Glomerular visceral epithelial cell (primary cell): ENCODE measurements at regions not wholly inside any gene's neighbourhood (a gene's known extent, or its start where the extent isn't known, plus 50 kb on each side); places are given as distances from the start of the nearest gene placed in this dataset.
"Not testable (repeated sequence)": the region's sequence is repeated elsewhere in the genome, so short reads cannot be mapped to it uniquely, and the experiment has no call there.

Experiments used
- DNase-seq: peaks from one replicate; pipeline ENCODE4 v3.0.0-alpha.2; 2016; ENCODE audit errors: extremely low spot score

GRCh38 chr7:110382736-110383135 is 708.2 kb upstream of the LRRN3 start:
- no peak for DNase-seq

- peak; percentile 10 for DNase-seq
These were observed 704.9 kb upstream of the LRRN3 start for GRCh38 chr7:110386006-110386405.

GRCh38 chr7:110386913-110387312 is 704.0 kb upstream of the LRRN3 start:
- DNase-seq, result peak; percentile 86

- no peak for DNase-seq
These were observed 703.2 kb upstream of the LRRN3 start for GRCh38 chr7:110387689-110388088.

- no peak for DNase-seq
These were observed 702.5 kb upstream of the LRRN3 start for GRCh38 chr7:110388457-110388856.

- DNase-seq, result no peak
These were observed 694.9 kb upstream of the LRRN3 start for GRCh38 chr7:110396021-110396420.

GRCh38 chr7:110397927-110398660 is 692.8 kb upstream of the LRRN3 start:
- no peak for DNase-seq

GRCh38 chr7:110399421-110399820 is 691.5 kb upstream of the LRRN3 start:
- no peak for DNase-seq

- no peak for DNase-seq
These were observed 690.5 kb upstream of the LRRN3 start for GRCh38 chr7:110400411-110400810.

DNA sequence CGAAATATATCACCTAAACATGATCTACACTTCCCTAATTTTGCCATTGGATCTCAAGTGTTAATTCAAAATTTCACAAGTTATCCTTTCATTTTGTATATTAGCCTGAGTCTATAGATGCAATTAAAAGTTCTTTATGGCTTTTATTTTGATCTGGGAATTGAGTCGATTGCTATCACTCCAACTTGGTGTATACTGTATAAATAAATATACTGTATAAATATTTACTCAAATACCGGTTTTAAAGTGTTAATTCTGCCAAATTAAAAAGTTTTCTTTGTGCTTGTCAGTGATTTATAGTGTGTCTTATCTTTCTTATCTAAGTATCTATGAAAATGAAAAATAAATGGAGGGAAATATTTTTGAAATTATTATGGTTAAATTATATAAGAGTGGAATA is 683.7 kb upstream of the LRRN3 start:
- no peak for DNase-seq

DNA sequence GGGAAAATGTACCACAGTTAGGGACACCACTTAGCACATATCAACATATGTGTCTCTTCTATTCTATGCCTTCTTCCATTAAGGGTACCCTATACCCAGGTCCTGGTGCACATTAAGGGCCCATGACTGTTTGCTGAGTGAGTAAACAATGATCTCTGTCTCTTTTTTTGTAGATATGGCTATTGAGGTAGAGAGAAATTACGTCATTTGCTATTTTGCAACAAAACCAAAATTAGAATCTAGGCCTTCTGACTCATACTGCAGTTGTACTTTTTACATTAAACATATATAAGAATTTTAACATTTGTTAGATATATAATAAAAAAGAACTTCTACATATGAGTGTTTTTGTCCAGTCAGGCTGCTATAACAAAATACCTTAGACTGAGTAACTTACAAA is 683.2 kb upstream of the LRRN3 start:
- DNase-seq, result no peak

- DNase-seq, result no peak
These were observed 678.3 kb upstream of the LRRN3 start for GRCh38 chr7:110412614-110413013.

GRCh38 chr7:110413038-110413437 is 677.9 kb upstream of the LRRN3 start:
- no peak for DNase-seq

DNA sequence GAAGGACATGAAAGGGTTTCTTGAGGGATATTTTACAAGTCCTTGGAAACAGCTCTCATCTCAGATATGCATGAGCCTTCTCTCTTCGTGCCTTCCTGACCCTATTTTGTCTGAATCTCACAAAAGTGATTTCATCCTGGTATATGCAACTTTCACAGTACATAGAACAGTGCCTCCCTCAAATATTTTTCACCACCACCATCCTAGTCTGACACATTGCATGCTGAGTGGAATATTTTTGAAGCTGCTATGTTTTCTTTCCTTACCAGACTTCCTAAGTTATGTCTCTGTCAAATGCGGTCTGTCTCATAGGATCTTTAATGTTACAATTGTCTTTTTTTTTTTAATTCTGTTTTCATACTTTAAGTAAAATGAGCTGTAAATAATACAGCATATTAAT is 673.3 kb upstream of the LRRN3 start:
- no peak for DNase-seq

DNA sequence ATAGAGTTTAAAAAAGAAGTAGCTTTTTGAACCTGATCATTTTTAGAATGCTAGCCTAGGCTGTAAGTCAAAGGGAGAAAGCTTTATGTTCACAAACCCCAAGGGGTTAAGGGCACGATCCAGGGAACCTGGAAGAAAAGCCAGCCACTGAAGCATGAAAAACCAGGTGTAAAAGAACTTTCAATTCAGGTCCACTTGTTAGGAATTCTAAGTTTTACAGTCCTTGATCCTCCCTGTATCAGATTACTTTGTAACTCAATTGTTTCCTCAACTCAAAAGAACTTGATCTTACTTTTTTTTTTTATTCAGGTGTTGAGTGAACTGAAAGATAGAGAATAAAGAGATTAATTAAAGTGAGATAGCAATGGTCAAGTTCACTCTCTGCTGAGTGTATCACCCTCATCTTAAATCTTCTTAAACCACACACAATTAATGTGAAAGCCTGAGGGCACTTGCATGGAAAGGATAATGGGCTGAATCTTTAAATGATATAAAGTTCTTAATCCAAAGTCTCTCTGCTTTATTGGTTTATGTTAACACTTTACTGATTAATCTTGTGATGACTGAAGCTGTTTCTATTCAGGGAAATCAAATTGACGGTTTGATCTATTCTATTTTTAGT is 672.2 kb upstream of the LRRN3 start:
- no peak for DNase-seq

DNA sequence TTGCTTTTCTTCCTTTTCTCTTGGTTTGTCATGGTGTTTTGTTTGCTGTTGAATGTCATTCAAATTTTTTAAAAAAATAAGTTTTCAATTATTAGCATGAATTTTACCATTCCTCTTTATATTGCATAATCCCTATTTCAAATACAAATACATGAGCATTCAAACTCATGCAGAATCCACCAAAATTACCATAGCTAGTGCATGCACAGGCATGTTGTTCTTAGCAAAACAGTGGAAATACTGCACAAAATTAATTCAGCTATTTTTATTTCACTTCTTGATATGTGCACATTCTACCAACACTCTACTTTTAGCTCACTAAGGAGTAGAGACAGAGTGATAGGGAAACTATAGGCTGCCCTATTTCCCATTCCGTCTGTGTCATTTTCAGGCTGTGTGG is 670.1 kb upstream of the LRRN3 start:
- DNase-seq, result no peak

GRCh38 chr7:110421490-110422241 is 669.3 kb upstream of the LRRN3 start:
- no peak for DNase-seq

GRCh38 chr7:110432061-110432553 is 658.8 kb upstream of the LRRN3 start:
- no peak for DNase-seq

DNA sequence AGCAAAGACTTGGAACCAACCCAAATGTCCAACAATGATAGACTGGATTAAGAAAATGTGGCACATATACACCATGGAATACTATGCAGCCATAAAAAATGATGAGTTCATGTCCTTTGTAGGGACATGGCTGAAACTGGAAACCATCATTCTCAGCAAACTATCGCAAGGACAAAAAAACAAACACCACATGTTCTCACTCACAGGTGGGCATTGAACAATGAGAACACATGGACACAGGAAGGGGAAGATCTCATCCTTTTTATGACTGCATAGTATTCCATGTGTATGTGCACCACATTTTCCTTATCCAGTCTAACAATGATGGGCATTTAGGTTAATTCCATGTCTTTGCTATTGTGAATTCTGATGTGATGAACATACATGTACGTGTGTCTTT is 652.0 kb upstream of the LRRN3 start:
- not testable (repeated sequence) for DNase-seq

GRCh38 chr7:110442381-110442837 is 648.5 kb upstream of the LRRN3 start:
- peak; percentile 55 for DNase-seq

DNA sequence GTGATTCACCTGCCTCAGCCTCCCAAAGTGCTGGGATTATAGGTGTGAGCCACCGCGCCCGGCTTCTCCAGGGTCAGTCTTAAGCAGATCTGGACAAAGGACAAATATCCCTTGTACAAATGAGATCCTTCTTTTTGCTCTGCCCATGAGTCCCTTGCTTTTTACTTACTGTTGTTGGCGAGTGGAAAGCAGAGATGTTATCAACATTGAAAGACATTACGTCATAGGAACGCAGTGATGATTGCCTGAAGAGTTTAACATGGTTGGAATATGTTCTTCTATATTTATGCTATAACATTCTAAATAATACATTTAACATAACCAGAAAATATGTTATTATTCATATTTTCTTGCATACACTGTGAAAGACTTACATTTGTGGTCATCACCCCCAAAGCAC is 644.3 kb upstream of the LRRN3 start:
- no peak for DNase-seq

- DNase-seq, result no peak
These were observed 642.0 kb upstream of the LRRN3 start for GRCh38 chr7:110448918-110449317.

GRCh38 chr7:110454713-110455112 is 636.2 kb upstream of the LRRN3 start:
- DNase-seq, result no peak
